KBM-7 (cell line): ENCODE measurements at regions not wholly inside any gene's neighbourhood (a gene's known extent, or its start where the extent isn't known, plus 50 kb on each side); places are given as distances from the start of the nearest gene placed in this dataset.

Experiments used
- DNase-seq: peaks from one replicate; pipeline ENCODE4 v3.0.0-alpha.2; 2015
- in situ Hi-C: fragments of 300-500 bp; cut with MboI; formaldehyde crosslinking; loops from 2 replicates; pipeline ENCODE4 v1.14.3; 2020; ENCODE audit warnings: low sequenced_read_pairs, low pct_unique_long_range_greater_than_20kb, mixed read lengths

- in situ Hi-C loops, result no loop called here
- DNase-seq, result no peak
Observed at GRCh38 chr14:104509673-104510072, 69.9 kb upstream of the C14orf180 start.

GRCh38 chr14:104510216-104510615 lies 69.3 kb upstream of the C14orf180 start:
- in situ Hi-C loops, result no loop called here
- DNase-seq, result no peak

DNA sequence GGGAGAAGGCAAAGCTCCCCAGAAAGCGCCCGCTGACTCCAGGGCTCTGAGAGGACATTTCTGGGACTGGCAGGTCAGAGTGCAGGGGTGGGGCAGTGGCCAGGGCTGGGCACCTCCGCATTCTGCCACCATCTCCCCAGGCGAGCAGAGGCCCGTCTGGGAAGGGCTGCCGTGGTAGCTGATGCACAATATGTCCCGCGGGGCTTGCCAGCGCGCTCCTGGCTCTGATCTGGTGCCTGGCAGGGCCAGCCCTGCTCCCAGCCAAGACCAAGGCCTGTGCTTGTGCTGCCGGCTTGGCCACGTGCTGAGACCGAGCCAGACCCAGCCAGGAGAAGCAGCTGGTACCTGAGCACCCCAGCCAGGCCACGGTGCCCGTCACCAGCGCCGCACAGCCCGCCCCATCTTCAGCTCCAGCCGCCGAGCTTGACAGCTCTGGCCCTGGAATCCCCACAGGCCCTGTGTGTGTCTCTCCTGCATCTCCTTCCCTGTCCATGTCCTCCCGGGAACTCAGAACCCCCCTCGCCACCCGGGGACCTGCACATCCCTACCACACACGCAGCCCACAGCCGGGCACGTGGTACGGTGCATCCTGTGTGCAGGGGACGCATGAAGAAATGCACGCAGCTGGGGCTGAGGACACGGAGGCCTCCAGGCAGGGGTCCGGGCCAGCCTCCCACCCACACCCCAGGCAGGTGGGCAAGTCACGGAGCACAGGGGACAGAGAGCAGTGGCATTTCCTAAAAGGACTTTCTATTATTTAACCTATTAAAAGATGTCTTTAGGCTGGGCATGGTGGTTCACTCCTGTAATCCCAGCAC lies 68.6 kb upstream of the C14orf180 start:
- no peak for DNase-seq
- in situ Hi-C loops, result no loop called here

DNA sequence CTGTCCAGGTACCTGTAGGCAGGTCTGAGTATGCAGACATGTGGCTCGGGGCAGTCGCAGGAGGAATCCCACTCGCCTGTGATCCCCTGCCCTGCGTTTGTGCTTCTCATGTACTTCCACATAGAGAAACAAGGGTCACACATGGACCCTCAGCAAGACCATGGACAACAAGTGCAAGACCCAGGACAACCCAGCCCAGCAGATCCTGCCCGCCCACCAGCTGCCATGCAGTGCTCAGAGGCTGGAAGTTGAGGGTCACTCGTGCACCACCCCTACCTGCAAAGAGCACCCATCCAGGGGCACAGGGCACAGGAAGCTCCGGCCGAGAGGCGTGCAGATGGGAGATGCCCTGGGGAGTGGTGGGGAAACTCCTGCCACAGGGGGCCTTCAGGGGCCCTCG lies 67.5 kb upstream of the C14orf180 start:
- in situ Hi-C loops, result no loop called here
- DNase-seq, result no peak

- DNase-seq, result no peak
- in situ Hi-C loops, result no loop called here
Observed at GRCh38 chr14:104512771-104513640, 66.6 kb upstream of the C14orf180 start.

- no peak for DNase-seq
- in situ Hi-C loops, result no loop called here
Observed at GRCh38 chr14:104513641-104514046, 65.9 kb upstream of the C14orf180 start.

DNA sequence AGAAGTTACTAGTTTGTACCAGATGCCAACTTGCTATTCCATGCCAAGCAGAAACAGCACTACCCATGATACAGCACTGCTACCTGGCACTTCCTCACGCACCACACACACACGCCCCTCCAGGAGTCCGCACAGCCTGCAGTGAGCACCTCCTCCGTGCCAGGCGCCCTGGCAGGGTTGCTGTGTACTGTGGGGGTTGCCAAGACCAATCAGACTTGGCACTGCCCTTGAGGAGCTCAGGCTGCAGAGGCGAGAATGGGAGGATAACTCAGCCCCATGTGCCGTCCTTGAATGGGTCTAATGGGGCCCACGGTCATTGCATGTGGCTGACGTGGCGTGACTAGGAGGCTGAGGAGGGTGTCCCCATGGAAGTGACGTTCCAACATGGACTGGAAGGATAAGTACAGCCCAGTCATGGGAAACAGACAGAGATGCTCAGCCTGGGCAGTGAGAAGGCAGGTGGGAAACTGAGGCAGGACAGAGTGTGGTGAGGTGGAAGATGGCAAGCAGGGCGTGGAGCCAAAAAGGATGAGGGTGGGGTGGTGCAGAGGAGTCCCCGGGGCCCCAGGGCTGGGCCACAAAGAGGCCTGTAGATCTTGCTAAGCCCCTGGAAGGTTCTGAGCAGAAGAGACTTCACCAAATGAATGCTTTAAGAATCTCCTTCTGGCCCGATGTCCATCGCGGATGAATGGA lies 65.3 kb upstream of the C14orf180 start:
- no peak for DNase-seq
- in situ Hi-C loops, result no loop called here

DNA sequence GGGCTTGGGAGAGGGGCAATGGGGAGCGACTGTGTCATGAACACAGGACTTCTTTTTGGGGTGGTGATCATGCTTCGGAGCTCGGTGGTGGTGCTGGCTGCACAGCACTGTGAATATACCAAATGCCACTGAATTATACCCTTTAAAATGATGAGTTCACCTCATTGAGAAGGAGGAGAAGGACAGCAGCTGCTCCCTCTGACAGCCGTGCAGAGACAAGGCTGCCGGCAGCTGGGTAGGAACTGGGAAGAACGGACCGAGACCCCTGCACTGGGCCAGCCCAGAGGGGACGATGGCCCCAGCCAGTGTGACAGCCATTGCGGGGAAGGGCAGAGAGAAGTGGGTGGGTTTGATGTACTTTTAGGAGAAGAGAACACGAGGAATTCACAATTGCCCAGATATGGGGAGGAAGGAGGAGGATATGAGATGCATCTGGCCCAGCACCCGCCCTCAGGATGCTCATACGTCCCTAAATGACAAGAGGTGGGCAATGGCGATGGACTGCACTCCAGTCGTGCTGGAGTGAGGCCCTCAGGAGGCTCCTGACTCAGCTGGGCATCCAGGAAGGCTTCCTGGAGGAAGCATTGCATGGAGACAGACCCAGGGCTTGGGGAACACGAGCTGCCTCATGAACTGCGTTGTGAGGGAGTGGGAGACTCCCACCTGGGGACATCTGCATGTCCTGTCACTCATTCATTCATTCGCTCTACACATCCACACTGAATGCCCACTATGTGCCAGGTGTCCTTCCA lies 64.3 kb upstream of the C14orf180 start:
- in situ Hi-C loops, result no loop called here
- no peak for DNase-seq

DNA sequence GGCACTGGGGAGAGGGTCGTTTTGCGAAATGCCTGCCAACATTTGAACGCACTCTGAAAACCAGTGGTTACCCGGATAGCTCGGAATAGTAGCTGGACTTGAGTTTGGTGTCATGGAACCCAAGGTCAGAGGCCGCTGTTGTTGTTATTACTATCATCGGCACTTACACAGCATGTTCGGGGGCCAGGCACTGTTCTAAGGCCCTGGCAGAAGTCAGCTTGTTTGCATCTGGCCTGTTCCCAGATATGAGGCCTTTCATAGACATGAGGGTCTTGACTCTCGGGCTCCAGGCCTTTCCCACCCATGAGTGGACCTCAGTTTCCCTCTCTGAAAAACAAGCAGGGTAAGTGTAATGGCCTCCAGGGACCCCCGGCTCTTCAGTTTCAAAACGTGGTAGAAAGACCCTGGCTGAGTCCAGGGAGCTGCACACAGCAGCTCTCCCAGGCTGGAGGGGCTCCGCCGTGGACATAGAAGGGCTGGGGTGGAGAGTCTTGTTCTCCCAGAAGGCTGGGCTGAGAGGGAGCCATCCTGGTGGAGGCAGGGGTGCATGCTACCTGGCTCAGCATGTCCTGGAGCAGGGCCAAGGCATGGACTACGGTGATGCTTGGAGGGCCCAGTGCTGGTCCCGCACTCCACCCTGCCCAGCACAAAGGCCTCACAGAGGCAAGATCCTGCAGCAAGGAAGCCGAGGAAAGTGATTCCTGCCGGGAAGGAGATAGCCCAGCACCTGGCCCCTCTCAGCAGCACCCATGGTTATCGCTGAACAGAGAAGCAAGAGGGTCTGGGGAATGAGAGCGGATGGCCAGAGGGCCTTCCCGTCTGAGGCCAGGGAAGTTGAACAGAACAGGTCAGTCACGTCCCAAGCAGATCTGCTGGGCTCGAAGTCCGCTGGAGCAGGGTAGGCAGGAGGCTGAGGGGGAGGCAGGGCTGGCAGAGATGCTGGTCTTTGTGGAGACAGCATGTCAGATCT lies 63.5 kb upstream of the C14orf180 start:
- DNase-seq, result no peak
- in situ Hi-C loops, result no loop called here

- in situ Hi-C loops, result no loop called here
- DNase-seq, result no peak
Observed at GRCh38 chr14:104516906-104517305, 62.7 kb upstream of the C14orf180 start.

DNA sequence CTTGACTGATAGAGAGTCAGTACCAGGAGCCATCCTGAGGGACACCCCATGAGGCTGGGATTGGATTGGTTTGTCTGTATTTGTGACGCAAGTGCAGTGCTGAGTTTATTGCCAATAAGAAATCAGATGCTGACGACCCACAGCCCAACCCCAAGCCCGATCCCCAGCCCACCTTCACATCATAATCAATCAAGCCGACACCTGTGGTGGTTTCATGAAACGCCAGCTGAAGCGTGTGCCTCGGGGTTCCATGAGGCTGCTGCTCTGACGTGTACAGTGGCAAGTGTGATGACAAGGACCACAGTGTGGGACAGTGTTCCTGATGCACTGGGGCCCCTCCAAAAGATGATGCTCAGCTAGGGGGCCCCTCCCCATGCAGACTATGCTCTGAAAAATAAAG lies 62.1 kb upstream of the C14orf180 start:
- in situ Hi-C loops, result no loop called here
- DNase-seq, result no peak

GRCh38 chr14:104517867-104518266 lies 61.7 kb upstream of the C14orf180 start:
- no peak for DNase-seq
- in situ Hi-C loops, result no loop called here

GRCh38 chr14:104518659-104519350 lies 60.8 kb upstream of the C14orf180 start:
- in situ Hi-C loops, result no loop called here
- DNase-seq, result no peak

- in situ Hi-C loops, result no loop called here
- DNase-seq, result no peak
Observed at GRCh38 chr14:104519721-104520120, 59.8 kb upstream of the C14orf180 start.

DNA sequence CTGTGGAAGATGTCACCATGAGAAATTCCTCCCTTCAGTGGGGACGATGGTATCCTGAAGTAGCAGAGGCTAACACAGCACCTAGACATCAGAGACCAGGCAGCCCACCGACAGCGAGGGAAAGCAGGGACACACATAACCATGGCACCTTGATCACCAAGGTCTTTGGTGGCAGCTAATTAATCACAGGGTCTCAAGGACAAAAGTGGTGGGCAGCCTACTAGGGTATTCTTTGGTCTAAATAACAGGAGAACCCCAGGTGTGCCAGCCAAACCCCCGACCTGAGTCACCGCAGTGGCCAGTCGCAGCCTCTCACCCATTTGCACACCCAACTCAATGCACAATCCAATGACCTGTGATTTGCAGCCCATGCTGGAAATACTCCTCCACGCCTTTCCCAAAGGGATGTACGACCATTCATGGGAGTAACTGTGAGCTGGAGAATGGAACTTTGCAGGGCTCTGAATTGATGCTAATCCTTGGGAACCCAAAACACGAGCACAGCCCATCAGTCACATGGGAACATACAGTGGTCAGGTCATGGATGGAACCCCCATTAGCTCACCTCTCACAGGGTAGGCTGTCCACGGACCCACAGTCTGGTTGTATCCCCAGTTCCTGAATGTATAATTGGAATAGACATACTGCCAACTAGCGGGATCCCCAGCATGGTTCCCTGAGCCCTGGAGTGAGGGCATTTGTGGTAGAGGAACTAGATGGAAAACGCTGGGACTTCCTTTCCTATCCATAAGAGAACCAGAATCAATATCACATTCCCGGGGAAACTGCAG lies 58.7 kb upstream of the C14orf180 start:
- no peak for DNase-seq
- in situ Hi-C loops, result no loop called here

DNA sequence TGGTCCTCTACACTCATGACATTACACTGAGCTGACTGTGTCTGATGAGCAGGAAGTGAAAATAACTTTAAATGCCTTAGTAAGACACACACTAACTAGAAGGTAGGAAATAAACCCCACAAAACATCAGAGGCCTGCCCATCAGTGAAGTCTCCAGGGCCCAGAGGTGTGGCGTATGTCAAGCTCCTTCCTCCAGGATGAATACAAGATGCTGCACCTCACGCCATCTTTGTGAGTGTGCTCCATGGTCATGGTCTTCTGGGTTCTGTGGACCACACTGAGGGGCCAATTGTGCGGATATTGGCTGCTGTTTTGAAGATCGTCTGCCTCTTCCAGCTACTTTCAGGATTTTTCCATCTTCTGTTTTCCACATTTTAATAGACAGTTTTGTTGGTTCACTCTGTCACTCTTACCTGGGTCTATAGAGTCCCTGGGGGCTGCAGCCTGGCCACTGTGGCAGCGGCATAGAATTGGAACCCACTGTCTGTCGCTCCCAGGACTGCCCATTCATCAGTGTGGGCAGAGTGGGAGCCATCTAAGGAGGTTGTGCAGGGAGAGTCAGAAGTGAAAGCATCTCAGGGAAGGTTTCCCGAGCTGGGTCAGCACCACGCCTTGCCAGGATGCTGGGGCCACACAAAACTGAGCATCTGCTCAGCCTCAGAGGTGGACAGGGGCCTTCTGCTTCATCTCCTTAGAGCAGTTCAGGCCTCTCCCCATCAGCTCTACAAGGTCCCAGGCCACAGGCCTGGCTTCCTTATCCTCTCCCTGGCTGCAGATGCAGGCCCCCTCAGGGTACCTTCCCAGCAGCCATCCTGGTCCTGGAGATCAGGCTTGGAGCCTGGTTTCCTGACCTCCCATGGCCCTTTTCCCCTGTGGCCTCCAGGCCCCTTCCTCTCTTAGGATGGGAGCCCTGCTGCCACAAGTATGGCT lies 57.5 kb upstream of the C14orf180 start:
- DNase-seq, result no peak
- in situ Hi-C loops, result no loop called here
